Neuronal stem cell (in vitro differentiated cells): ENCODE measurements at regions not wholly inside any gene's neighbourhood (a gene's known extent, or its start where the extent isn't known, plus 50 kb on each side); places are given as distances from the start of the nearest gene placed in this dataset.
A peak's percentile ranks its signal among the peaks of the same experiment; 100 is the strongest.

Experiments
- DNase-seq: peaks from one replicate; pipeline ENCODE4 v3.0.0-alpha.2; 2013; ENCODE audit warnings: low spot score
- H2AFZ ChIP-seq: one replicate; pipeline ENCODE4 v1.6.1; 2013; ENCODE audit warnings: mild to moderate bottlenecking, low read length, inconsistent platforms
- H2AK5ac ChIP-seq: 2 replicates; pipeline ENCODE4 v1.6.1; 2013; ENCODE audit warnings: low read depth, mild to moderate bottlenecking, inconsistent platforms, low read length, moderate library complexity, mixed read lengths
- H2BK120ac ChIP-seq: 2 replicates; pipeline ENCODE4 v1.6.1; 2013; ENCODE audit warnings: low read depth, mild to moderate bottlenecking, inconsistent platforms, low read length, moderate library complexity, mixed read lengths
- H2BK12ac ChIP-seq: one replicate; pipeline ENCODE4 v1.6.1; 2013; ENCODE audit warnings: low read length, inconsistent platforms
- H2BK15ac ChIP-seq: 2 replicates; pipeline ENCODE4 v1.6.1; 2013; ENCODE audit warnings: mild to moderate bottlenecking, low read length, inconsistent platforms, mixed read lengths
- H2BK5ac ChIP-seq: one replicate; pipeline ENCODE4 v1.6.1; 2013; ENCODE audit warnings: inconsistent platforms, mild to moderate bottlenecking, low read length, moderate library complexity
- H3K14ac ChIP-seq: one replicate; pipeline ENCODE4 v1.6.1; 2013; ENCODE audit warnings: low read length, inconsistent platforms
- H3K18ac ChIP-seq: 2 replicates; pipeline ENCODE4 v1.6.1; 2013; ENCODE audit warnings: low read length, inconsistent platforms
- H3K23ac ChIP-seq: 2 replicates; pipeline ENCODE4 v1.6.1; 2013; ENCODE audit warnings: low read depth, mild to moderate bottlenecking, mixed read lengths, low read length, inconsistent platforms; ENCODE audit not compliant: poor library complexity
- H3K27ac ChIP-seq: replicated peaks from 3 replicates; pipeline ENCODE4 v1.5.1; 2013; ENCODE audit warnings: low read length, inconsistent platforms
- H3K27me3 ChIP-seq, 3 experiments: 2 replicates each; pipeline ENCODE4 v1.6.1; 2013; ENCODE audit warnings: low read length in 3 of 3, mild to moderate bottlenecking in 2 of 3, inconsistent platforms in 1 of 3, low read depth in 1 of 3, mixed read lengths in 1 of 3, moderate library complexity in 1 of 3; ENCODE audit not compliant: control insufficient read depth in 3 of 3, insufficient read depth in 3 of 3
- H3K36me3 ChIP-seq, 2 donors: replicated peaks in 1 of 2; 2 replicates each; pipeline ENCODE4 v1.6.1; 2013; ENCODE audit warnings: low read length in 2 of 2; ENCODE audit not compliant: control insufficient read depth in 2 of 2, insufficient read depth in 2 of 2
- H3K4ac ChIP-seq: 2 replicates; pipeline ENCODE4 v1.6.1; 2013; ENCODE audit warnings: inconsistent platforms, mild to moderate bottlenecking, low read length, moderate library complexity
- H3K4me1 ChIP-seq, 2 donors: 1 replicate in 1 of 2; 2 replicates in 1 of 2; pipeline ENCODE4 v1.6.1; 2013; ENCODE audit warnings: low read length in 2 of 2, low read depth in 1 of 2; ENCODE audit not compliant: control insufficient read depth in 2 of 2, insufficient read depth in 1 of 2
- H3K4me2 ChIP-seq: one replicate; pipeline ENCODE4 v1.6.1; 2013; ENCODE audit warnings: mild to moderate bottlenecking, low read length, inconsistent platforms; ENCODE audit not compliant: insufficient read depth, poor library complexity, severe bottlenecking
- H3K4me3 ChIP-seq, 2 donors: 2 replicates each; pipeline ENCODE4 v1.5.1; 2013; ENCODE audit warnings: low read length in 2 of 2, mild to moderate bottlenecking in 2 of 2, inconsistent platforms in 1 of 2, moderate library complexity in 1 of 2
- H3K79me1 ChIP-seq: one replicate; pipeline ENCODE4 v1.6.1; 2013; ENCODE audit warnings: low read depth, mild to moderate bottlenecking, inconsistent platforms, low read length, moderate library complexity
- H3K9ac ChIP-seq: one replicate; pipeline ENCODE4 v1.6.1; 2013; ENCODE audit warnings: mild to moderate bottlenecking, low read depth, low read length, inconsistent platforms; ENCODE audit not compliant: poor library complexity
- H3K9me3 ChIP-seq, 2 donors: replicated peaks in 1 of 2; 2 replicates each; pipeline versions ENCODE3 to v1.6.1; 2013; ENCODE audit warnings: low read length in 2 of 2, mild to moderate bottlenecking in 2 of 2, inconsistent platforms in 1 of 2, low read depth in 1 of 2, mixed read lengths in 1 of 2, moderate library complexity in 1 of 2; ENCODE audit not compliant: control insufficient read depth in 2 of 2, insufficient read depth in 1 of 2
- H4K8ac ChIP-seq: one replicate; pipeline ENCODE4 v1.6.1; 2013; ENCODE audit warnings: low read depth, mild to moderate bottlenecking, inconsistent platforms, low read length, moderate library complexity
- H4K91ac ChIP-seq: one replicate; pipeline ENCODE4 v1.6.1; 2013; ENCODE audit warnings: low read length, low read depth, mild to moderate bottlenecking, inconsistent platforms; ENCODE audit not compliant: poor library complexity
- WGBS, 2 donors: extraction: QIAGEN DNeasy Blood & Tissue Kit; methylation state at CpG; one replicate each; pipeline ENCODE4 v1.1.7; 2013; ENCODE audit warnings: missing lambda C conversion rate in 2 of 2, mixed read lengths in 1 of 2; ENCODE audit not compliant: insufficient read length in 2 of 2, insufficient replicate concordance in 1 of 2; ENCODE audit errors: extremely low coverage in 2 of 2; 5-methylcytosine and 5-hydroxymethylcytosine counted together

DNA sequence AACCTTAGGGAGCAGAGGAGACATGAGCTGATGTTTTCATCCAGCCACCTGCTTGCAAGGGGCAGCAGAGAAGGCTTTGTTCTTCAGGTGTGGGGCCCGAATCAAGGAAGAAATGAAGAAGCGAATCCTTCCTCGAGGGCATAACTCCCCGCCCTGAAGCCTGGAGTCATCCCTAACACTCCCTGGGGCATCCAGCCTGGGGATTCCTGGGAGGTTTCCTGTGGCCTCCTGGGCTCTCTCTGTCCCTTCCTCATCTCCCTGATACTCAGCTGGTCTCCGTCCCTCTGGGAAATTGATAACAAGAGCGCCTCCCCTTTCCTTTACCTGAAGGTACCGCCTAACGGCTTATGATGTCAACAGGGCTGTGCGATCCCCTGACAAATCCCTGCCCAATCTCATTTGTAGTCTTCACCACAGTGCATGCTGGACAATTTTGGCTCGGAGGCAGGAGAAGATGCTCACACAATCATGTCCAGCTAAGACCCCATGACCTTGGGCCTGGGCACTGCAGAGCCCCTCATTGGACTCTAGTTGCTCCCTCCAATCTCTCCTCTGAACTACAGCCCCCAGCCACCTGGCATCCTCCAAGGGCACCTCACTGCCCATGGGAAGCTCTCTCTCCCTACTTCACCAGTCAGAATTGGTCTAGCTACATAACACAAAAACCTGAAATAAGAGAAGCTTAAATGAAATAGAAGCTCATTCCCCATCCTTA is 80.6 kb upstream of the RTL6 start:
- Histone ChIP-seq H3K27me3 (peaks cover 0 to 30% (median 0%) of the 10 kb centered on the region in 3 experiments), H3K9ac (no peak overlapping the region), H3K4me2 (no peak overlapping the region), H2BK120ac (no peak overlapping the region), H3K36me3 (no peaks in the 10 kb centered on the region), H3K27ac (no peak overlapping the region), H2AK5ac (no peak overlapping the region), H3K9me3 (no peaks in the 10 kb centered on the region), H3K4me1 (peaks cover 0 to 1% of the 10 kb centered on the region in 2 donors), H2AFZ (no peak overlapping the region), H3K14ac (no peak overlapping the region), H2BK5ac (no peak overlapping the region), H3K4me3 (no peak overlapping the region), H2BK15ac (no peak overlapping the region), H4K8ac (no peak overlapping the region), H3K4ac (no peak overlapping the region), H2BK12ac (no peak overlapping the region), H3K23ac (no peak overlapping the region), H3K79me1 (no peaks in the 10 kb centered on the region), H4K91ac (no peak overlapping the region), H3K18ac (no peak overlapping the region)
- no peak for DNase-seq
- no CpG with 5 or more reads among the region's 10 CpGs for WGBS, 2 donors

DNA sequence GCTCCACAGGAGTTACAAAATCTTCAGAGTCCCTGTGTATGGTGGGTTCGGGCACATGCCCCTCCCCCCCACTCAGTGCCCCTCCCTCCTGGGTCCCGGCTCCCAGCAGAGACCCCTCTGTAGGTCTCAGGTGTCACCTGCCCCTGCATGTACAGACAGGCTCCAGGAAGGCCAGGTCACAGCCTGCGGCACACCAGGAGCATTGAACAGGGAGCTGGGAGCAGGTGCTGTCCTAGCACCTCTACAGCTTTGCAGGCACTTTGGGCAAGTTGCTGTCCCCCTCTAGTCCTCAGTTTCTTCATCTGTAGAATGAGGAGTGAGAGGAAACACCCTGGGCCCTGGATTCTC is 80.1 kb upstream of the RTL6 start:
- WGBS, 2 donors = no CpG with 5 or more reads among the region's 3 CpGs
- Histone ChIP-seq H2BK15ac (no peak overlapping the region), H3K4me3 (no peak overlapping the region), H3K27ac (no peak overlapping the region), H3K27me3 (peaks cover 0 to 28% (median 0%) of the 10 kb centered on the region in 3 experiments), H2BK120ac (no peak overlapping the region), H3K18ac (peak overlapping the region; percentile 39), H3K4me1 (peaks cover 0 to 1% of the 10 kb centered on the region in 2 donors), H2AK5ac (no peak overlapping the region), H4K91ac (no peak overlapping the region), H2BK12ac (no peak overlapping the region), H3K9ac (no peak overlapping the region), H3K23ac (no peak overlapping the region), H3K9me3 (no peaks in the 10 kb centered on the region), H3K14ac (no peak overlapping the region), H3K36me3 (no peaks in the 10 kb centered on the region), H2BK5ac (no peak overlapping the region), H3K4me2 (no peak overlapping the region), H3K79me1 (no peaks in the 10 kb centered on the region), H2AFZ (no peak overlapping the region), H4K8ac (no peak overlapping the region), H3K4ac (no peak overlapping the region)
- DNase-seq = no peak

DNA sequence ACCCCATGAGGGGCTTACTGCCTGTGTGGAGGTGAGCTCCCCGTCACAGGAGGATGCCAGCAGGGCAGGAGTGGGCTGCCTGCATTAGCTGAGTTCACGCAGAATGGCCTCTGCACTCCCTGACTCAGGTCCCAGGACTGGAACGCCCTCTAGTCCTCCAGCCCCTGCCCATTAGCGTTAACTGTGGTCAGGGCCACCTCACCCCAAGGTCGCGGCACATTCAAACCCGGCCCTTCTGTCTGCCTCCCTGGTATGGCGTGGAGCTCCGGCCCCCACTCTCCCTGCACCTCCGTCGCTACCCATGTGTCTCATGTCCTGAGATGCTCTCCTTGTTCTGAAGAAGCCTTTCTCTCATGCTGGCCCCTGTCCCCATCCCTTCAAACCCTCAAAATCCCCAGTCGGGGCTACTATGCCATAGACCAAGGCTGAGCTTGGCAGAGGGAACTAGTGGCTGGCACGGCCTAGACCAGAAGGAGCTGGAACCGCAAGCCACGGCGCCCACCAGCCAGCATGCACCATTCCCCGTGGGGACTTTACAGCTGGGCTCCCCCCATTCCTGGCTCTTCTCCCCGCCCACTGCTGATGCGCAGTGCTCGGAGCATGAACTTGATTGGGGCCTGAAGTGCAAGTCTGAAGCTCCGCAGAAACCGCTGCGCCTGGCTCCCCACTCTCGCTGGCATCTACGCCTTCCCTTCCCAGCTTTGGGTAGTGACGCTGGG is 79.5 kb upstream of the RTL6 start:
- peak overlapping the region; percentile 14 for H3K9ac ChIP-seq
- H3K23ac ChIP-seq = no peak overlapping the region
- WGBS, 2 donors = no CpG with 5 or more reads among the region's 26 CpGs

More for the DNA sequence above, 79.5 kb upstream of the RTL6 start:
- H3K27me3 ChIP-seq = peaks cover 0 to 26% (median 0%) of the 10 kb centered on the region in 3 experiments
- no peak overlapping the region for H2AFZ ChIP-seq
- H2BK5ac ChIP-seq = no peak overlapping the region
- H2BK15ac ChIP-seq = no peak overlapping the region
- H2AK5ac ChIP-seq = peak overlapping the region; percentile 82
- H3K27ac ChIP-seq = no peak overlapping the region
- peak overlapping the region; percentile 39 for H3K18ac ChIP-seq
- H2BK120ac ChIP-seq = peak overlapping the region; percentile 62
- no peak overlapping the region for H3K14ac ChIP-seq
- no peaks in the 10 kb centered on the region for H3K36me3 ChIP-seq
- no peak overlapping the region for H4K91ac ChIP-seq
- H3K4me2 ChIP-seq = no peak overlapping the region
- H2BK12ac ChIP-seq = no peak overlapping the region
- no peaks in the 10 kb centered on the region for H3K9me3 ChIP-seq
- no peak overlapping the region for H3K4me3 ChIP-seq
- H3K4me1 ChIP-seq = peaks cover 0 to 1% of the 10 kb centered on the region in 2 donors
- DNase-seq = no peak
- no peak overlapping the region for H4K8ac ChIP-seq
- no peaks in the 10 kb centered on the region for H3K79me1 ChIP-seq
- no peak overlapping the region for H3K4ac ChIP-seq
